ENCODE measurements at regions not wholly inside any gene's neighbourhood (a gene's known extent, or its start where the extent isn't known, plus 50 kb on each side); places are given as distances from the start of the nearest gene placed in this dataset.

GRCh38 chr12:127280393-127281275 lies 986.3 kb upstream of the TMEM132C start:
- TF ChIP-seq STAT1 (IDR thresholded peaks at IDR 0.05; ENCODE audit: unreplicated experiment) = no peak
- TF ChIP-seq CREB1 (CRISPR knock-in tag; IDR thresholded peaks at IDR 0.05; ENCODE audit: low read depth) = no peak
- peak; percentile 71 to 95 for TF ChIP-seq CTCF (conservative IDR thresholded peaks at IDR 0.05; ENCODE audit: low read depth in 2 of 2)
- no peak for TF ChIP-seq POLR2AphosphoS5 (IDR thresholded peaks at IDR 0.05; ENCODE audit: low read depth)
- TF ChIP-seq EZH2 (IDR thresholded peaks at IDR 0.05; ENCODE audit: low read depth, unreplicated experiment) = no peak
- TF ChIP-seq, protein P1, sequence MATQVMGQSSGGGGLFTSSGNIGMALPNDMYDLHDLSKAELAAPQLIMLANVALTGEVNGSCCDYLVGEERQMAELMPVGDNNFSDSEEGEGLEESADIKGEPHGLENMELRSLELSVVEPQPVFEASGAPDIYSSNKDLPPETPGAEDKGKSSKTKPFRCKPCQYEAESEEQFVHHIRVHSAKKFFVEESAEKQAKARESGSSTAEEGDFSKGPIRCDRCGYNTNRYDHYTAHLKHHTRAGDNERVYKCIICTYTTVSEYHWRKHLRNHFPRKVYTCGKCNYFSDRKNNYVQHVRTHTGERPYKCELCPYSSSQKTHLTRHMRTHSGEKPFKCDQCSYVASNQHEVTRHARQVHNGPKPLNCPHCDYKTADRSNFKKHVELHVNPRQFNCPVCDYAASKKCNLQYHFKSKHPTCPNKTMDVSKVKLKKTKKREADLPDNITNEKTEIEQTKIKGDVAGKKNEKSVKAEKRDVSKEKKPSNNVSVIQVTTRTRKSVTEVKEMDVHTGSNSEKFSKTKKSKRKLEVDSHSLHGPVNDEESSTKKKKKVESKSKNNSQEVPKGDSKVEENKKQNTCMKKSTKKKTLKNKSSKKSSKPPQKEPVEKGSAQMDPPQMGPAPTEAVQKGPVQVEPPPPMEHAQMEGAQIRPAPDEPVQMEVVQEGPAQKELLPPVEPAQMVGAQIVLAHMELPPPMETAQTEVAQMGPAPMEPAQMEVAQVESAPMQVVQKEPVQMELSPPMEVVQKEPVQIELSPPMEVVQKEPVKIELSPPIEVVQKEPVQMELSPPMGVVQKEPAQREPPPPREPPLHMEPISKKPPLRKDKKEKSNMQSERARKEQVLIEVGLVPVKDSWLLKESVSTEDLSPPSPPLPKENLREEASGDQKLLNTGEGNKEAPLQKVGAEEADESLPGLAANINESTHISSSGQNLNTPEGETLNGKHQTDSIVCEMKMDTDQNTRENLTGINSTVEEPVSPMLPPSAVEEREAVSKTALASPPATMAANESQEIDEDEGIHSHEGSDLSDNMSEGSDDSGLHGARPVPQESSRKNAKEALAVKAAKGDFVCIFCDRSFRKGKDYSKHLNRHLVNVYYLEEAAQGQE (IDR thresholded peaks at IDR 0.05; ENCODE audit: unreplicated experiment) = no peak
